WTC11 (cell line): ENCODE measurements at regions not wholly inside any gene's neighbourhood (a gene's known extent, or its start where the extent isn't known, plus 50 kb on each side); places are given as distances from the start of the nearest gene placed in this dataset.

Experiments
- GABPB1 ChIP-seq: sonication (generic); formaldehyde crosslinking; IDR thresholded peaks from 2 replicates; pipeline ENCODE4 v1.8.1; 2023; ENCODE audit warnings: mild to moderate bottlenecking, missing genetic modification reagents
- JUN ChIP-seq: sonication (generic); formaldehyde crosslinking; IDR thresholded peaks from 2 replicates; pipeline ENCODE4 v1.8.0; 2023; ENCODE audit warnings: mild to moderate bottlenecking, missing genetic modification reagents
- NFE2L1 ChIP-seq: sonication (generic); formaldehyde crosslinking; IDR thresholded peaks from 2 replicates; pipeline ENCODE4 v1.8.1; 2023; ENCODE audit warnings: missing genetic modification reagents
- NFYB ChIP-seq: sonication (generic); formaldehyde crosslinking; conservative IDR thresholded peaks from 2 replicates; pipeline ENCODE4 v1.8.0; 2022; ENCODE audit warnings: low read depth, missing genetic modification reagents
- NR1H2 ChIP-seq: sonication (generic); formaldehyde crosslinking; IDR thresholded peaks from 2 replicates; pipeline ENCODE4 v1.9.0; 2021; ENCODE audit warnings: mild to moderate bottlenecking, moderate library complexity, missing genetic modification reagents
- RELA ChIP-seq: sonication (generic); formaldehyde crosslinking; IDR thresholded peaks from 2 replicates; pipeline ENCODE4 v1.8.1; 2022; ENCODE audit warnings: missing genetic modification reagents, mild to moderate bottlenecking, borderline replicate concordance
- TF ChIP-seq, protein P1 (sequence below): fragments of 200-600 bp; IDR thresholded peaks from 2 replicates; pipeline ENCODE4 v1.8.0; 2022; ENCODE audit warnings: antibody characterized with exemption
- TF ChIP-seq, protein P2 (sequence below): fragments of 250-450 bp; sonication (Bioruptor Pico); IDR thresholded peaks from 2 replicates; pipeline ENCODE4 v2.1.2; 2022; ENCODE audit warnings: mild to moderate bottlenecking, moderate library complexity
- TF ChIP-seq, protein P3 (sequence below): fragments of 250-450 bp; sonication (Bioruptor Pico); conservative IDR thresholded peaks from 2 replicates; pipeline ENCODE4 v1.9.0; 2021; ENCODE audit warnings: mild to moderate bottlenecking
- TF ChIP-seq, protein P4 (sequence below): sonication (generic); formaldehyde crosslinking; IDR thresholded peaks from 2 replicates; pipeline ENCODE4 v1.8.1; 2022; ENCODE audit warnings: low read depth, missing genetic modification reagents, borderline replicate concordance
- TF ChIP-seq, protein P5 (sequence below): sonication (generic); formaldehyde crosslinking; IDR thresholded peaks from 2 replicates; pipeline ENCODE4 v1.8.0; 2023; ENCODE audit warnings: missing genetic modification reagents, mild to moderate bottlenecking, borderline replicate concordance

DNA sequence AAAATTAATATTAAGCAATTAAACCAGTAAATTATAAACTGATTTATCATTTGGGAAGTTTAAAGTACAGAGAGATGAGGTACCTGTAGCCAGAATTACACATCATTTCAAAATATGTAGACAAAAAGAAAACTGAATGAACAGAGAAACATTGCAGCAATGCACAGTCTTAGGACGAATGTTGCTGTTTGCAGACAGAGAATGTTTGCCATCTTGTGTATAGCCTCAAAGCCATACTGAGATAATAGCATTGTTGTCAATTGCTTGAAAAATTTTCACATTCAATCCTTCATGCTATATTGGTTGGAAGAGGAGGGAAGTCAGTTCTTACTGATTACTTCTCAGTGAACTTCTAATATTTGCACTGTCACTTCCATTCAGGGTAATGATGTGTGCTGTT, 326.2 kb downstream of the PRR16 start:
- TF ChIP-seq, protein P1, sequence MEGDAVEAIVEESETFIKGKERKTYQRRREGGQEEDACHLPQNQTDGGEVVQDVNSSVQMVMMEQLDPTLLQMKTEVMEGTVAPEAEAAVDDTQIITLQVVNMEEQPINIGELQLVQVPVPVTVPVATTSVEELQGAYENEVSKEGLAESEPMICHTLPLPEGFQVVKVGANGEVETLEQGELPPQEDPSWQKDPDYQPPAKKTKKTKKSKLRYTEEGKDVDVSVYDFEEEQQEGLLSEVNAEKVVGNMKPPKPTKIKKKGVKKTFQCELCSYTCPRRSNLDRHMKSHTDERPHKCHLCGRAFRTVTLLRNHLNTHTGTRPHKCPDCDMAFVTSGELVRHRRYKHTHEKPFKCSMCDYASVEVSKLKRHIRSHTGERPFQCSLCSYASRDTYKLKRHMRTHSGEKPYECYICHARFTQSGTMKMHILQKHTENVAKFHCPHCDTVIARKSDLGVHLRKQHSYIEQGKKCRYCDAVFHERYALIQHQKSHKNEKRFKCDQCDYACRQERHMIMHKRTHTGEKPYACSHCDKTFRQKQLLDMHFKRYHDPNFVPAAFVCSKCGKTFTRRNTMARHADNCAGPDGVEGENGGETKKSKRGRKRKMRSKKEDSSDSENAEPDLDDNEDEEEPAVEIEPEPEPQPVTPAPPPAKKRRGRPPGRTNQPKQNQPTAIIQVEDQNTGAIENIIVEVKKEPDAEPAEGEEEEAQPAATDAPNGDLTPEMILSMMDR, result no peak
- no peak for TF ChIP-seq JUN (CRISPR knock-in tag)
- TF ChIP-seq, protein P2, sequence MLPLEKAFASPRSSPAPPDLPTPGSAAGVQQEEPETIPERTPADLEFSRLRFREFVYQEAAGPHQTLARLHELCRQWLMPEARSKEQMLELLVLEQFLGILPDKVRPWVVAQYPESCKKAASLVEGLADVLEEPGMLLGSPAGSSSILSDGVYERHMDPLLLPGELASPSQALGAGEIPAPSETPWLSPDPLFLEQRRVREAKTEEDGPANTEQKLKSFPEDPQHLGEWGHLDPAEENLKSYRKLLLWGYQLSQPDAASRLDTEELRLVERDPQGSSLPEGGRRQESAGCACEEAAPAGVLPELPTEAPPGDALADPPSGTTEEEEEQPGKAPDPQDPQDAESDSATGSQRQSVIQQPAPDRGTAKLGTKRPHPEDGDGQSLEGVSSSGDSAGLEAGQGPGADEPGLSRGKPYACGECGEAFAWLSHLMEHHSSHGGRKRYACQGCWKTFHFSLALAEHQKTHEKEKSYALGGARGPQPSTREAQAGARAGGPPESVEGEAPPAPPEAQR, result no peak
- TF ChIP-seq, protein P3, sequence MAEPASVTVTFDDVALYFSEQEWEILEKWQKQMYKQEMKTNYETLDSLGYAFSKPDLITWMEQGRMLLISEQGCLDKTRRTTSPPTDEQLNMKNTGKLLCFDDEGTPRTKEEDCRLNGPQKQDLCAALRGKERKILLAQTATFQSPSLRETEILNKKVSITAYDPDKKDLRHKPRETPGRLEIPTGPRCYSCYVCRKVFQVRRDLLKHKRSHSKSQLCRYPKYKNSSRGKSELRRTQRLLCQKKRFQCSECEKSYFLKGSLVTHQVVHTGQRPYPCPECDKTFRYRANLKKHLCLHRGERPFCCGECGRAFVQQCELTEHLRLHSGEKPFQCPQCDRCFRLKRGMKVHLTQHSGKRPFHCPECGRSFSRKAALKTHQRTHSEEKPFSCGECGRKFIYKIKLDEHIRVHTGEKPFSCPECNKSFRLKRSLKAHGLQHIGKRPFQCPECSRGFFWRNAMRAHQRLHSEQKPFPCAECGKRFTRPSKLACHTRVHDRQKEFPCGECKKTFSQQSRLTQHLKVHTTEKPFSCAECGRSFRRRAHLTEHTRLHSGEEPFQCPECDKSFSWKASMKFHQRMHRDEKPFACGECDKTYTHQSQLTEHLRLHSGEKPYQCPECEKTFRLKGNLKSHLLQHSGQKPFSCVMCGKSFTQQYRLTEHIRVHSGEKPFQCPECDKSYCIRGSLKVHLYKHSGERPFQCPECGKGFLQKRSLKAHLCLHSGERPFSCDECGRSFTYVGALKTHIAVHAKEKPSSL (CRISPR knock-in tag), result no peak
- TF ChIP-seq RELA, result no peak
- no peak for TF ChIP-seq NFE2L1 (CRISPR knock-in tag)
- TF ChIP-seq GABPB1 (CRISPR knock-in tag), result no peak
- TF ChIP-seq, protein P4, sequence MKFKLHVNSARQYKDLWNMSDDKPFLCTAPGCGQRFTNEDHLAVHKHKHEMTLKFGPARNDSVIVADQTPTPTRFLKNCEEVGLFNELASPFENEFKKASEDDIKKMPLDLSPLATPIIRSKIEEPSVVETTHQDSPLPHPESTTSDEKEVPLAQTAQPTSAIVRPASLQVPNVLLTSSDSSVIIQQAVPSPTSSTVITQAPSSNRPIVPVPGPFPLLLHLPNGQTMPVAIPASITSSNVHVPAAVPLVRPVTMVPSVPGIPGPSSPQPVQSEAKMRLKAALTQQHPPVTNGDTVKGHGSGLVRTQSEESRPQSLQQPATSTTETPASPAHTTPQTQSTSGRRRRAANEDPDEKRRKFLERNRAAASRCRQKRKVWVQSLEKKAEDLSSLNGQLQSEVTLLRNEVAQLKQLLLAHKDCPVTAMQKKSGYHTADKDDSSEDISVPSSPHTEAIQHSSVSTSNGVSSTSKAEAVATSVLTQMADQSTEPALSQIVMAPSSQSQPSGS, result no peak
- TF ChIP-seq, protein P5, sequence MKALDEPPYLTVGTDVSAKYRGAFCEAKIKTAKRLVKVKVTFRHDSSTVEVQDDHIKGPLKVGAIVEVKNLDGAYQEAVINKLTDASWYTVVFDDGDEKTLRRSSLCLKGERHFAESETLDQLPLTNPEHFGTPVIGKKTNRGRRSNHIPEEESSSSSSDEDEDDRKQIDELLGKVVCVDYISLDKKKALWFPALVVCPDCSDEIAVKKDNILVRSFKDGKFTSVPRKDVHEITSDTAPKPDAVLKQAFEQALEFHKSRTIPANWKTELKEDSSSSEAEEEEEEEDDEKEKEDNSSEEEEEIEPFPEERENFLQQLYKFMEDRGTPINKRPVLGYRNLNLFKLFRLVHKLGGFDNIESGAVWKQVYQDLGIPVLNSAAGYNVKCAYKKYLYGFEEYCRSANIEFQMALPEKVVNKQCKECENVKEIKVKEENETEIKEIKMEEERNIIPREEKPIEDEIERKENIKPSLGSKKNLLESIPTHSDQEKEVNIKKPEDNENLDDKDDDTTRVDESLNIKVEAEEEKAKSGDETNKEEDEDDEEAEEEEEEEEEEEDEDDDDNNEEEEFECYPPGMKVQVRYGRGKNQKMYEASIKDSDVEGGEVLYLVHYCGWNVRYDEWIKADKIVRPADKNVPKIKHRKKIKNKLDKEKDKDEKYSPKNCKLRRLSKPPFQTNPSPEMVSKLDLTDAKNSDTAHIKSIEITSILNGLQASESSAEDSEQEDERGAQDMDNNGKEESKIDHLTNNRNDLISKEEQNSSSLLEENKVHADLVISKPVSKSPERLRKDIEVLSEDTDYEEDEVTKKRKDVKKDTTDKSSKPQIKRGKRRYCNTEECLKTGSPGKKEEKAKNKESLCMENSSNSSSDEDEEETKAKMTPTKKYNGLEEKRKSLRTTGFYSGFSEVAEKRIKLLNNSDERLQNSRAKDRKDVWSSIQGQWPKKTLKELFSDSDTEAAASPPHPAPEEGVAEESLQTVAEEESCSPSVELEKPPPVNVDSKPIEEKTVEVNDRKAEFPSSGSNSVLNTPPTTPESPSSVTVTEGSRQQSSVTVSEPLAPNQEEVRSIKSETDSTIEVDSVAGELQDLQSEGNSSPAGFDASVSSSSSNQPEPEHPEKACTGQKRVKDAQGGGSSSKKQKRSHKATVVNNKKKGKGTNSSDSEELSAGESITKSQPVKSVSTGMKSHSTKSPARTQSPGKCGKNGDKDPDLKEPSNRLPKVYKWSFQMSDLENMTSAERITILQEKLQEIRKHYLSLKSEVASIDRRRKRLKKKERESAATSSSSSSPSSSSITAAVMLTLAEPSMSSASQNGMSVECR, result no peak
- TF ChIP-seq NFYB (CRISPR knock-in tag), result no peak
- TF ChIP-seq NR1H2 (CRISPR knock-in tag), result no peak
